ENCODE measurements at regions not wholly inside any gene's neighbourhood (a gene's known extent, or its start where the extent isn't known, plus 50 kb on each side); places are given as distances from the start of the nearest gene placed in this dataset.

DNA sequence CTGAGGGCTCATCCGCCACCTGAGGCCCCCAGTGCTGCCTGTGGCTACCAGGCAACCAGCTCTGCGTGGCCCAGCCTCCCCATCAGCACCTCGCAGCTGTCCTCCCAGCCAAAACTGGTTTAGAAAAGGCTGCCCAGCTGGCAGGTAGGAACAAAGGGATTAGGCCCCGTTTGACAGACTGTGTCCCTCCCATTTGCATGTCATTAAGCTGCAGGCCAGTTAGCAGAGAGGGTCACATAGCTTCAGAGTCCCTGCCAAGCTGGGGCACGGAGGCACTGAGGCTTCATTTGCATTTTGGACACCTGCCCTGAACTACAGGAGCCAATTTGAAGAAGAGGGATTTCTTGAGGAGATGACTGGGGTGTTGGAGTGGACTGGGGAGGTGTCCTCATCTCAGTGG lies 177.9 kb downstream of the TLE3 start:
- H3K9me3 ChIP-seq: peaks cover 0 to 26% (median 13%) of the 10 kb centered on the region in 11 donors
- intact Hi-C loops (cut with DNase I): loop anchor here in 1 of 10 donors (10.0 kb wide), 1 partner anchor 55 kb away; no protein-coding TSS in a partner anchor
- TF ChIP-seq, protein P1, sequence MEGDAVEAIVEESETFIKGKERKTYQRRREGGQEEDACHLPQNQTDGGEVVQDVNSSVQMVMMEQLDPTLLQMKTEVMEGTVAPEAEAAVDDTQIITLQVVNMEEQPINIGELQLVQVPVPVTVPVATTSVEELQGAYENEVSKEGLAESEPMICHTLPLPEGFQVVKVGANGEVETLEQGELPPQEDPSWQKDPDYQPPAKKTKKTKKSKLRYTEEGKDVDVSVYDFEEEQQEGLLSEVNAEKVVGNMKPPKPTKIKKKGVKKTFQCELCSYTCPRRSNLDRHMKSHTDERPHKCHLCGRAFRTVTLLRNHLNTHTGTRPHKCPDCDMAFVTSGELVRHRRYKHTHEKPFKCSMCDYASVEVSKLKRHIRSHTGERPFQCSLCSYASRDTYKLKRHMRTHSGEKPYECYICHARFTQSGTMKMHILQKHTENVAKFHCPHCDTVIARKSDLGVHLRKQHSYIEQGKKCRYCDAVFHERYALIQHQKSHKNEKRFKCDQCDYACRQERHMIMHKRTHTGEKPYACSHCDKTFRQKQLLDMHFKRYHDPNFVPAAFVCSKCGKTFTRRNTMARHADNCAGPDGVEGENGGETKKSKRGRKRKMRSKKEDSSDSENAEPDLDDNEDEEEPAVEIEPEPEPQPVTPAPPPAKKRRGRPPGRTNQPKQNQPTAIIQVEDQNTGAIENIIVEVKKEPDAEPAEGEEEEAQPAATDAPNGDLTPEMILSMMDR (IDR thresholded peaks at IDR 0.05): no peak
- H3K27ac ChIP-seq: no peak overlapping the region
- ATAC-seq (no peak), DNase-seq (no peak)
- WGBS, 2 donors: 60 to 61% methylated on average over 5 of the region's 5 CpGs
- H3K4me3 ChIP-seq: no peak overlapping the region
- H3K4me1 ChIP-seq: no peaks in the 10 kb centered on the region
- peaks cover 0 to 14% (median 0%) of the 10 kb centered on the region in 7 donors for H3K27me3 ChIP-seq
- no peaks in the 10 kb centered on the region for H3K36me3 ChIP-seq

DNA sequence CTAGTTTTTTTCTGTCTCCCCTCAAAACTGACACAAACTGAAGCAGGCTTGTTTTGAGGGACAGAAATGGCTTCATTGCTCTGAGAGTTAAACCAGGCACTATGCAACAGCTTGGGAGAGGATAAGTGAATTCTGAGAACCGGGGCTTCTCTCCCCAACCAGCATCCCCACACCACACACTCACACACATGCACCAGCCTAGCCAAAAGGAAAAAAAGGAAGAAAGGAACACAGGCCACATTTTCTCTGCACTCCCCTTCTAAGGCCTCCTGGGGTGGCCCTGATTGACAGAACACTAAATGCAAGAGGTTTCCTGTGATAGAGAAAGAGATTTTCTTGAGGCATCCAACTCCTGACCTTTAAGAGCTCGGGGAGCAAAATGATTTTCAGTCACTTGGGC lies 177.5 kb downstream of the TLE3 start:
- H3K4me1 ChIP-seq: no peaks in the 10 kb centered on the region
- ATAC-seq (no peak), DNase-seq (no peak)
- intact Hi-C loops (cut with DNase I): no loop called here
- peaks cover 0 to 10% (median 0%) of the 10 kb centered on the region in 7 donors for H3K27me3 ChIP-seq
- no peak overlapping the region for H3K4me3 ChIP-seq
- peaks cover 0 to 30% (median 17%) of the 10 kb centered on the region in 11 donors for H3K9me3 ChIP-seq
- WGBS, 2 donors: 51 to 65% methylated on average over 2 of the region's 2 CpGs
- no peak overlapping the region for H3K27ac ChIP-seq
- TF ChIP-seq, protein P1 (IDR thresholded peaks at IDR 0.05): no peak
- no peaks in the 10 kb centered on the region for H3K36me3 ChIP-seq

DNA sequence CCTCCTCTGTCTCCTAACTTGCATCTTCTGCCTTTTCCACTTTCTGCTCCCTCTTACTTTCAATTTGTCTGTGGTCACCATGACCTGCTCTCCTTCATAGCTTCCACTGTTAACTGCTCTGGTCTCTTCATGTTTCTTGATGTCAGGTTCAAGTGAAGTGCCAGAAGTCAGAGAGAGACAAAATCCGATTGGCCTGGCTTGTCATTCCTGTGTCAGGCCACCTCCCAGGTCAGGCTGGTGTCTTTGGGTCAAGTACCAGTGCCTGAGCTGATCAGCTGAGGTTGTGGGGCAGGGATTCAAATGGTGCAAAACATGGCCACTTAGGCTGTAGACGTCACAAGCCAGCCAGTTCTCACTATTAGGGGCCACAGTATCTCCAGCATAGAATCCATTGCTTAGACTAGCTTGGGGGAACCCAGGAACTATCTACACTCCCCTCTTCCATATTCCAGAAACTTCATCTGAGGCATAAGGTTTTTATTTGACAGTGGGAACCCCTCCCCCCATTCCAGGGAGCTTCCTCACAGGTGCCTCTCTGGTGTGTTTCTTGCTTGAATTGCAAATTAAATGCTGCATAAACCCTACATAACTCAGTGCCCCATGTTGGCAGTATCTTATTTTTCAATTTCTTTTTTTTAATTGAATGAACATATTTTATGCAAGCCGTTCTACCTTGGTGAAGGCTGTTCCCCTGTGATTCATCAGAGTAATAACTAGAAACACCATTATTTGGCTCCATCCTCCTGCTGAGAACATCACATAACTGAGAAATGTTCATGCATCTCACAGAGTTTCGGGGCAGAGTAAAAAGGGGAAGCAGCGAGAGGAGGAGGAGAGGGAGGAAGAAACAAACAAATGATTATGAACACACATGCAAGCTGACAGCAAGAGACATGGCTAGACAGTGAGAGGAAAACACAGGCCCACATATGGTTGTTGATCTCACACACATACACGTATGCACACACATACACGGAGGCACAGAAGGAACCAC lies 175.8 kb downstream of the TLE3 start:
- no peak overlapping the region for H3K27ac ChIP-seq
- H3K27me3 ChIP-seq: peaks cover 0 to 6% (median 0%) of the 10 kb centered on the region in 7 donors
- no peaks in the 10 kb centered on the region for H3K36me3 ChIP-seq
- WGBS, 2 donors: 79 to 82% methylated on average over 7 of the region's 7 CpGs
- DNase-seq: no peak
- no peak for ATAC-seq
- H3K4me3 ChIP-seq: no peak overlapping the region
- H3K4me1 ChIP-seq: no peaks in the 10 kb centered on the region
- H3K9me3 ChIP-seq: peaks cover 0 to 37% (median 20%) of the 10 kb centered on the region in 11 donors
- TF ChIP-seq, protein P1 (IDR thresholded peaks at IDR 0.05): no peak
- intact Hi-C loops (cut with DNase I): no loop called here

DNA sequence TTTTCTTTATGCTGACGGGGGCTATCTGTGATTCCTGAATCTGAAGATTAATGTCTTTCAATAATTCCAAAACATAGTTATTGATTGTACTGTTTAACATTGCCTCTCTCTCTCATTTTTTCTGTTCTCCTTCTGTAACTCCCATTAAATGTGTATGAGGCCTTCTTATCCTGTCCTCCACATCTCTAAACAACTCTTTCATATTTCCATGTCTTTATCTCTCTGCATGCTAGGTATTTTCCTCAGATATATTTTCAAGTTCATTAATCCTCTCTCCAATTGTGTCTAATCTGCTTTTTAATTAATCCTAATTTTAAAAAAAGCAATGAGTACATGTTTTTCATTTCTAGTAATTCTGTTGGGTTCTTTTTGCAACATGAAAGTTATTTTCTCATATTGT lies 173.2 kb downstream of the TLE3 start:
- DNase-seq (no peak), ATAC-seq (no peak)
- no peaks in the 10 kb centered on the region for H3K4me1 ChIP-seq
- 78 to 80% methylated on average over 1 of the region's 1 CpG for WGBS, 2 donors
- no peaks in the 10 kb centered on the region for H3K27me3 ChIP-seq
- no peak overlapping the region for H3K27ac ChIP-seq
- intact Hi-C loops (cut with DNase I): no loop called here
- peaks cover 0 to 40% (median 20%) of the 10 kb centered on the region in 11 donors for H3K9me3 ChIP-seq
- TF ChIP-seq, protein P1 (IDR thresholded peaks at IDR 0.05): no peak
- H3K4me3 ChIP-seq: no peak overlapping the region
- H3K36me3 ChIP-seq: no peaks in the 10 kb centered on the region

All from heart right ventricle (tissue), 16 donors.